Neuronal stem cell (in vitro differentiated cells): ENCODE measurements at regions not wholly inside any gene's neighbourhood (a gene's known extent, or its start where the extent isn't known, plus 50 kb on each side); places are given as distances from the start of the nearest gene placed in this dataset.

Experiments used
- DNase-seq: peaks from one replicate; pipeline ENCODE4 v3.0.0-alpha.2; 2013; ENCODE audit warnings: low spot score
- H2AFZ ChIP-seq: one replicate; pipeline ENCODE4 v1.6.1; 2013; ENCODE audit warnings: mild to moderate bottlenecking, low read length, inconsistent platforms
- H2AK5ac ChIP-seq: 2 replicates; pipeline ENCODE4 v1.6.1; 2013; ENCODE audit warnings: low read depth, mild to moderate bottlenecking, inconsistent platforms, low read length, moderate library complexity, mixed read lengths
- H2BK120ac ChIP-seq: 2 replicates; pipeline ENCODE4 v1.6.1; 2013; ENCODE audit warnings: low read depth, mild to moderate bottlenecking, inconsistent platforms, low read length, moderate library complexity, mixed read lengths
- H2BK12ac ChIP-seq: one replicate; pipeline ENCODE4 v1.6.1; 2013; ENCODE audit warnings: low read length, inconsistent platforms
- H2BK15ac ChIP-seq: 2 replicates; pipeline ENCODE4 v1.6.1; 2013; ENCODE audit warnings: mild to moderate bottlenecking, low read length, inconsistent platforms, mixed read lengths
- H2BK5ac ChIP-seq: one replicate; pipeline ENCODE4 v1.6.1; 2013; ENCODE audit warnings: inconsistent platforms, mild to moderate bottlenecking, low read length, moderate library complexity
- H3K14ac ChIP-seq: one replicate; pipeline ENCODE4 v1.6.1; 2013; ENCODE audit warnings: low read length, inconsistent platforms
- H3K18ac ChIP-seq: 2 replicates; pipeline ENCODE4 v1.6.1; 2013; ENCODE audit warnings: low read length, inconsistent platforms
- H3K23ac ChIP-seq: 2 replicates; pipeline ENCODE4 v1.6.1; 2013; ENCODE audit warnings: low read depth, mild to moderate bottlenecking, mixed read lengths, low read length, inconsistent platforms; ENCODE audit not compliant: poor library complexity
- H3K27ac ChIP-seq: replicated peaks from 3 replicates; pipeline ENCODE4 v1.5.1; 2013; ENCODE audit warnings: low read length, inconsistent platforms
- H3K27me3 ChIP-seq, 3 experiments: 2 replicates each; pipeline ENCODE4 v1.6.1; 2013; ENCODE audit warnings: low read length in 3 of 3, mild to moderate bottlenecking in 2 of 3, inconsistent platforms in 1 of 3, low read depth in 1 of 3, mixed read lengths in 1 of 3, moderate library complexity in 1 of 3; ENCODE audit not compliant: control insufficient read depth in 3 of 3, insufficient read depth in 3 of 3
- H3K36me3 ChIP-seq, 2 donors: replicated peaks in 1 of 2; 2 replicates each; pipeline ENCODE4 v1.6.1; 2013; ENCODE audit warnings: low read length in 2 of 2; ENCODE audit not compliant: control insufficient read depth in 2 of 2, insufficient read depth in 2 of 2
- H3K4ac ChIP-seq: 2 replicates; pipeline ENCODE4 v1.6.1; 2013; ENCODE audit warnings: inconsistent platforms, mild to moderate bottlenecking, low read length, moderate library complexity
- H3K4me1 ChIP-seq, 2 donors: 1 replicate in 1 of 2; 2 replicates in 1 of 2; pipeline ENCODE4 v1.6.1; 2013; ENCODE audit warnings: low read length in 2 of 2, low read depth in 1 of 2; ENCODE audit not compliant: control insufficient read depth in 2 of 2, insufficient read depth in 1 of 2
- H3K4me2 ChIP-seq: one replicate; pipeline ENCODE4 v1.6.1; 2013; ENCODE audit warnings: mild to moderate bottlenecking, low read length, inconsistent platforms; ENCODE audit not compliant: insufficient read depth, poor library complexity, severe bottlenecking
- H3K4me3 ChIP-seq, 2 donors: 2 replicates each; pipeline ENCODE4 v1.5.1; 2013; ENCODE audit warnings: low read length in 2 of 2, mild to moderate bottlenecking in 2 of 2, inconsistent platforms in 1 of 2, moderate library complexity in 1 of 2
- H3K79me1 ChIP-seq: one replicate; pipeline ENCODE4 v1.6.1; 2013; ENCODE audit warnings: low read depth, mild to moderate bottlenecking, inconsistent platforms, low read length, moderate library complexity
- H3K9ac ChIP-seq: one replicate; pipeline ENCODE4 v1.6.1; 2013; ENCODE audit warnings: mild to moderate bottlenecking, low read depth, low read length, inconsistent platforms; ENCODE audit not compliant: poor library complexity
- H3K9me3 ChIP-seq, 2 donors: replicated peaks in 1 of 2; 2 replicates each; pipeline versions ENCODE3 to v1.6.1; 2013; ENCODE audit warnings: low read length in 2 of 2, mild to moderate bottlenecking in 2 of 2, inconsistent platforms in 1 of 2, low read depth in 1 of 2, mixed read lengths in 1 of 2, moderate library complexity in 1 of 2; ENCODE audit not compliant: control insufficient read depth in 2 of 2, insufficient read depth in 1 of 2
- H4K8ac ChIP-seq: one replicate; pipeline ENCODE4 v1.6.1; 2013; ENCODE audit warnings: low read depth, mild to moderate bottlenecking, inconsistent platforms, low read length, moderate library complexity
- H4K91ac ChIP-seq: one replicate; pipeline ENCODE4 v1.6.1; 2013; ENCODE audit warnings: low read length, low read depth, mild to moderate bottlenecking, inconsistent platforms; ENCODE audit not compliant: poor library complexity
- WGBS, 2 donors: extraction: QIAGEN DNeasy Blood & Tissue Kit; methylation state at CpG; one replicate each; pipeline ENCODE4 v1.1.7; 2013; ENCODE audit warnings: missing lambda C conversion rate in 2 of 2, mixed read lengths in 1 of 2; ENCODE audit not compliant: insufficient read length in 2 of 2, insufficient replicate concordance in 1 of 2; ENCODE audit errors: extremely low coverage in 2 of 2; 5-methylcytosine and 5-hydroxymethylcytosine counted together

DNA sequence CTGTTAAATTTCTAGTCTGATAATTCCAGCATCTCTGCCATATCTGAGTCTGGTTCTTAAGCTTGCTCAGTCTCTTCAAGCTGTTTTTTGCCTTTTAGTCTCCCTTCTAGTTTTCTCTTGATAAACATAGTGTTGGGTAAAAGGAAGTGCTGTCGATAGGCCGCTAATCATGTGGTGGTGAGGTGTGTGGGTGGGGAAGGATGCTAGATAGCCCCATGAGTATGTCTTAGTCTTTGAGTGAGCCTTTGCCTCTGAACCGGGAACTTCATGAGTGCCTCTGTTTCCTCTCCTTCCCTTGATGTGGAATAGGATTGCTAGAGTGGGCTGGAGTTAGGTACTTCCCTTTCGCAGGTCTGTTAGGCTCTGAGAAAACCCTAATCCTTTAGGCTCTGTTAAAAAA is 441.8 kb downstream of the INHBA start:
- H2BK5ac ChIP-seq: no peak overlapping the region
- H2BK15ac ChIP-seq: no peak overlapping the region
- H2BK12ac ChIP-seq: no peak overlapping the region
- H2BK120ac ChIP-seq: no peak overlapping the region
- H3K18ac ChIP-seq: no peak overlapping the region
- DNase-seq: no peak
- no peak overlapping the region for H3K4ac ChIP-seq
- no peak overlapping the region for H3K23ac ChIP-seq
- no peak overlapping the region for H3K14ac ChIP-seq
- H3K79me1 ChIP-seq: no peaks in the 10 kb centered on the region
- H3K4me2 ChIP-seq: no peak overlapping the region
- H3K27me3 ChIP-seq: no peaks in the 10 kb centered on the region
- no peaks in the 10 kb centered on the region for H3K4me1 ChIP-seq
- WGBS, 2 donors: no CpG with 5 or more reads among the region's 4 CpGs
- peak overlapping the region; percentile 56 for H2AFZ ChIP-seq
- H3K36me3 ChIP-seq: no peaks in the 10 kb centered on the region
- H3K27ac ChIP-seq: no peak overlapping the region
- no peak overlapping the region for H2AK5ac ChIP-seq
- no peak overlapping the region for H4K8ac ChIP-seq
- H3K9ac ChIP-seq: no peak overlapping the region
- H4K91ac ChIP-seq: no peak overlapping the region
- no peak overlapping the region for H3K4me3 ChIP-seq
- no peaks in the 10 kb centered on the region for H3K9me3 ChIP-seq

DNA sequence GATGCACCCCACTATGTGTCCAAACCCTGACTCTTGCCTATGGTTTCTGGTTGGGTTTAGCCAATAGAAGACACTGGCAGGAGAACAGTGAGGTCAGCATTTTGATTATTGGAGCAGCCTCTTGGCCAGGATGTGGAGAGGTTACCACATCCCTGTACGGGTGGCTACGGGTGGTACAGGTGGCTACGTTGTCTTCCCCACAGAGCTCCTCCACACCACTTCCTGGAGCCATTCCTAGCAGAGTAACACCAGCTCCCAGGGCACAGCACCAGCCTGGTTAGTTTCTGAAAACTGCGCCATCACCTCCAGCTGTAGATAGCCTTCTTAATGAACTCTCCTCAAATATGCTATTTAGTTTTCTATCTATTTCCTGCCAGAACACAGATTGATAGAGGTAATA is 445.2 kb downstream of the INHBA start:
- Histone ChIP-seq H2BK120ac (no peak overlapping the region), H3K36me3 (no peaks in the 10 kb centered on the region), H2AFZ (no peak overlapping the region), H3K23ac (no peak overlapping the region), H4K91ac (no peak overlapping the region), H2BK5ac (no peak overlapping the region), H3K14ac (no peak overlapping the region), H3K4ac (no peak overlapping the region), H3K9ac (no peak overlapping the region), H4K8ac (no peak overlapping the region), H2BK12ac (no peak overlapping the region), H2AK5ac (no peak overlapping the region), H2BK15ac (no peak overlapping the region), H3K4me2 (no peak overlapping the region), H3K27me3 (no peaks in the 10 kb centered on the region), H3K9me3 (no peaks in the 10 kb centered on the region), H3K79me1 (no peaks in the 10 kb centered on the region), H3K4me3 (no peak overlapping the region), H3K4me1 (no peaks in the 10 kb centered on the region), H3K18ac (no peak overlapping the region), H3K27ac (no peak overlapping the region)
- WGBS, 2 donors: no CpG with 5 or more reads among the region's 4 CpGs
- DNase-seq: no peak

DNA sequence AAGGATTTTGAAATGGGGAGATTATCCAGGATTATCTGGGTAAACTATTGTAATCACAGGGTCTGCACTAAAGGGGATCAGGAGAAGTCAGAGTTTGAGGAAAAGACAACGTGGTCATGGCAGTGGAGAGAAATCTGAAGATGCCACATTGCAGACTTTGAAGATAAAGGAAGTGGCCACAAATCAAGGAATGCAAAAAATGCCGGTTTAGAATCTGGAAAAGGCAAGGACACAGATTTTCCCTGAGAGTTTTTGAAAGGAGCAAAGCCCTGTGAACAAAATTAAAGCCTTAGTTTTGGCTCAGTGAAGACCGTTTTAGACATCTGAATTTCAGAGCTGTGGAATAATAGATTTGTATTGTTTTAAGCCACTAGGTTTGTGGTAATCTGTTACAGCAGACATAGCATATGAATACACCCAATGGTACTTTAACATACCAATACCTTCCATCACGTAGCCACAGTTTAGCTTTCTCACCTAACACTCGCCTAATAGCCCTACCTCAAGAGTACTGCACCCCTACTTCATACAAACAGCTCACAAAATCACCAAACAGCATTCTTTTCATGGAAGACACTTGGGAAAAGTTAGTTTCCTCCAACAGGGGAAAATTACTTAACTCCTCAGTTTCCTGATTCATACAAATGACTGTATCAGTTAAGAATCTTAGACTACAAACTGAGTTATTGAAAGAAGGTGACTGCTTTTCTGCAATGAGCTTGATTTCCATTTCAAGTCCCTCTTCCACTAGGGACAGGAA is 446.5 kb downstream of the INHBA start:
- H3K4ac ChIP-seq: no peak overlapping the region
- H3K23ac ChIP-seq: no peak overlapping the region
- H3K14ac ChIP-seq: no peak overlapping the region
- H3K9ac ChIP-seq: no peak overlapping the region
- no peaks in the 10 kb centered on the region for H3K4me1 ChIP-seq
- H3K36me3 ChIP-seq: no peaks in the 10 kb centered on the region
- H2BK5ac ChIP-seq: no peak overlapping the region
- H3K79me1 ChIP-seq: no peaks in the 10 kb centered on the region
- H2BK15ac ChIP-seq: no peak overlapping the region
- H4K91ac ChIP-seq: no peak overlapping the region
- no peaks in the 10 kb centered on the region for H3K27me3 ChIP-seq
- peaks cover 0 to 5% of the 10 kb centered on the region in 2 donors for H3K9me3 ChIP-seq
- WGBS, 2 donors: no CpG with 5 or more reads among the region's 5 CpGs
- H2AFZ ChIP-seq: no peak overlapping the region
- H2BK120ac ChIP-seq: no peak overlapping the region
- H3K4me2 ChIP-seq: no peak overlapping the region
- H3K18ac ChIP-seq: no peak overlapping the region
- H4K8ac ChIP-seq: no peak overlapping the region
- H3K27ac ChIP-seq: no peak overlapping the region
- no peak overlapping the region for H2AK5ac ChIP-seq
- no peak overlapping the region for H3K4me3 ChIP-seq
- no peak overlapping the region for H2BK12ac ChIP-seq
- DNase-seq: no peak

DNA sequence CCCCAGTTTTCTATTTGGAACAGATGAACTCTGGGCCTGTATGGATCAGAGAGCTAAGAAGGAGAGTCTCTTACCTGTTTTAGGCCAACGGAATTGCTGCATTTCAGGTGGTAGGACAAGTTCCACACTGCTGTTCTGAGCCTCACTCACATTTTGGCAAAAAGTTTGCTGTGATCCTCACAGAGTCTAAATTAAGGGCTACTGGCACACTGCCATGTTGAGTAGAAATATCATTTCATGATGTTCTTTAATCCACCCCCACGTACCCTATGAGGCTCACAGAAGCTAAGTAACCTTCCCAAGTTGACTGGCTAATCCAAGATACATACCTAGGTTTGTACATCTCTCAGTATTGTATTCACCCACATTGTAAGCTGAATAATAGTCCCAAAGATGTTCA is 447.2 kb downstream of the INHBA start:
- no peaks in the 10 kb centered on the region for H3K79me1 ChIP-seq
- no CpG with 5 or more reads among the region's 2 CpGs for WGBS, 2 donors
- no peak overlapping the region for H2AK5ac ChIP-seq
- no peak overlapping the region for H3K14ac ChIP-seq
- H3K9me3 ChIP-seq: peaks cover 0 to 11% of the 10 kb centered on the region in 2 donors
- no peak overlapping the region for H3K27ac ChIP-seq
- no peaks in the 10 kb centered on the region for H3K27me3 ChIP-seq
- no peak overlapping the region for H2BK120ac ChIP-seq
- no peak overlapping the region for H4K8ac ChIP-seq
- H2BK12ac ChIP-seq: no peak overlapping the region
- no peak overlapping the region for H2BK15ac ChIP-seq
- H3K18ac ChIP-seq: no peak overlapping the region
- no peak overlapping the region for H3K4me2 ChIP-seq
- H3K4me1 ChIP-seq: no peaks in the 10 kb centered on the region
- H3K23ac ChIP-seq: no peak overlapping the region
- H3K9ac ChIP-seq: no peak overlapping the region
- no peak overlapping the region for H3K4me3 ChIP-seq
- H3K4ac ChIP-seq: no peak overlapping the region
- no peak for DNase-seq
- H4K91ac ChIP-seq: no peak overlapping the region
- no peak overlapping the region for H2AFZ ChIP-seq
- H2BK5ac ChIP-seq: no peak overlapping the region
- H3K36me3 ChIP-seq: no peaks in the 10 kb centered on the region
